GM12892 (cell line): ENCODE measurements at regions not wholly inside any gene's neighbourhood (a gene's known extent, or its start where the extent isn't known, plus 50 kb on each side); places are given as distances from the start of the nearest gene placed in this dataset.

Experiments
- DNase-seq: peaks from one replicate; pipeline ENCODE4 v3.0.0; 2011; ENCODE audit not compliant: insufficient read length
- FAIRE-seq: peaks from 2 replicates; lab custom pipeline; 2011; peaks lifted over from hg19 to GRCh38; lab: Jason Lieb, UNC
- POLR2A ChIP-seq: IDR thresholded peaks from 2 replicates; pipeline ENCODE4 v1.6.1; 2011; ENCODE audit warnings: low read depth, low read length, control low read depth
- POLR2AphosphoS5 ChIP-seq: IDR thresholded peaks from 2 replicates; pipeline ENCODE4 v1.6.1; 2011; ENCODE audit warnings: low read depth, low read length, control low read depth
- TAF1 ChIP-seq: IDR thresholded peaks from 2 replicates; pipeline ENCODE4 v1.6.1; 2011; ENCODE audit warnings: low read depth, mild to moderate bottlenecking, control low read depth, low read length, borderline replicate concordance

- DNase-seq (no peak), FAIRE-seq (no peak)
- TF ChIP-seq TAF1 (no peak), POLR2A (no peak), POLR2AphosphoS5 (no peak)
Observed at GRCh38 chr7:18154726-18155125, 127.1 kb upstream of the PRPS1L1 start.

GRCh38 chr7:18157233-18157632 lies 129.6 kb upstream of the PRPS1L1 start:
- no peak for FAIRE-seq
- DNase-seq: no peak
- no peak for TF ChIP-seq POLR2AphosphoS5
- no peak for TF ChIP-seq TAF1
- no peak for TF ChIP-seq POLR2A

DNA sequence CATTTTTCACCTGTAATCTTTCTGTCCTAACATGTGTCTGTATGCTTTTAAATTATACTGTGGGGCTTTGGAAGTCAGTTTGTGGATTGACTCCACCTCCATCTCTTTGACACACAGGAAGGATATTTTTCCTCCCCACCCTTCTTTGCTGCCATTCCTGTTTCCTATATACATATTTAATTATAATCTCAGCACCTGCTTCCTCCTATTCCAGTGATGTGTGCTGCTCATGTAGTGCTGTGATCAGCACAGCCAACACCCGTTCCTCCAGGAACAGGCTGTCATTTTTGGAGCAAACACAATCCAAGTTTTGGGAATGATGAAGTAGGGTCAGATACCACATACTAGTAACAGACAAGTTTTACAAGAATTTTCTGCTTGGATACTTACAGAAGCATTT lies 135.0 kb upstream of the PRPS1L1 start:
- FAIRE-seq (no peak), DNase-seq (no peak)
- TF ChIP-seq TAF1: no peak
- no peak for TF ChIP-seq POLR2A
- no peak for TF ChIP-seq POLR2AphosphoS5

DNA sequence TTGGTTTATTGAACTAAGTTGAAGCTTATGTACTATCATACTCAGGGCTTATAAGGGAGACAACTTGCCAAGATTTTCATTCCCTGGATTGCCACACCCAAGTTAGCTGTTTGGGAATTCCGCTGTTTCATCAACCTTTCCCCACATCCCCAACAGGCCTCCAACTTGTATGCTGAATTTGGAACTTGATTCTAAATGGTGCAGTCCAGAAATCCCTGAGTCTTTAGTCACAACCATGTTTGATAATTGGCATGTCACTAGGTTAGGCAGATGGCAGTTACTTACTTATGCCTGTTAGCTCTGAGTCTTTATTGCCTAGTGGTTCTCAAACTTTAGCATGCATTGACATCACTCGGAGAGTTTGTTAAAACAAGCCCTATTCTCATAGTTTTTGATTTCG lies 135.4 kb upstream of the PRPS1L1 start:
- TF ChIP-seq POLR2A: no peak
- no peak for TF ChIP-seq POLR2AphosphoS5
- TF ChIP-seq TAF1: no peak
- no peak for FAIRE-seq
- DNase-seq: no peak

DNA sequence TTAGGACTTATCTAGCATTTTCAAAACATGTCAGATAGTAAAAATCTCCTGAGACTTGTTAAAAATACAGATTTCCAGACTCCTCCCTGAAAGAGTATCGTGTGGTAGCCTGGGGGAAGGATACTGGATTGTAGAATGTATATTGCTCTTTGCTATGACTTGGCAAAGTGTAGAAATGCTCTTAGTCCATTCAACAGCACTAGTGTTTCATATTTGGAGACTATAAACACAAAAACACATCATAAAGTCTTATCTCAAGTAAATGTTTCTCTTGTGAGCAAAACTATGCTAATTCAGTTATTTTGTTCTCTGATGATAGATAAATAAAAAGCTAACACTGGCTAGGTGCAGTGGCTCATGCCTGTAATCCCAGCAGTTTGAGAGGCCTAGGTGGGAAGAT lies 137.5 kb upstream of the PRPS1L1 start:
- no peak for TF ChIP-seq POLR2A
- no peak for TF ChIP-seq POLR2AphosphoS5
- no peak for TF ChIP-seq TAF1
- DNase-seq (no peak), FAIRE-seq (no peak)

- FAIRE-seq (no peak), DNase-seq (no peak)
- no peak for TF ChIP-seq TAF1
- no peak for TF ChIP-seq POLR2A
- no peak for TF ChIP-seq POLR2AphosphoS5
Observed at GRCh38 chr7:18166002-18166401, 138.4 kb upstream of the PRPS1L1 start.

DNA sequence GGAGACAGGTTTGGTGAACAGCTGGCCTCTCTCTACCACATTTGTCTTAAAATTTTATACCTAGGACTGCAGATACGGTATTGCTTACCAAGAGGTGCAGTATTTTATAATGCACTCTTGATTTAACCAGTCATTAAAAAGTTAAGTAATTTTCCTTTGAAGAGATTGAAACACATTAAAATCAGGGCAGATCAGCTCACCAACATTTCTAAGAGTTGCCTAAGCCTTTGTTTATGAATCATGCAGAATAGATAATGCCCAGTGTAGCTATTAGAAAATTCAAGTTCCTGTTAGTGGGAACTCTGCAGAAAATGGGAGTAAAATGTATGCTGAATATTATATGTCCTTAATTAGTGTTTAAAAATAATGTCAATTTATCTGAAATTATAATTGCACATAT lies 140.2 kb upstream of the PRPS1L1 start:
- FAIRE-seq (no peak), DNase-seq (no peak)
- TF ChIP-seq TAF1: no peak
- no peak for TF ChIP-seq POLR2AphosphoS5
- no peak for TF ChIP-seq POLR2A

DNA sequence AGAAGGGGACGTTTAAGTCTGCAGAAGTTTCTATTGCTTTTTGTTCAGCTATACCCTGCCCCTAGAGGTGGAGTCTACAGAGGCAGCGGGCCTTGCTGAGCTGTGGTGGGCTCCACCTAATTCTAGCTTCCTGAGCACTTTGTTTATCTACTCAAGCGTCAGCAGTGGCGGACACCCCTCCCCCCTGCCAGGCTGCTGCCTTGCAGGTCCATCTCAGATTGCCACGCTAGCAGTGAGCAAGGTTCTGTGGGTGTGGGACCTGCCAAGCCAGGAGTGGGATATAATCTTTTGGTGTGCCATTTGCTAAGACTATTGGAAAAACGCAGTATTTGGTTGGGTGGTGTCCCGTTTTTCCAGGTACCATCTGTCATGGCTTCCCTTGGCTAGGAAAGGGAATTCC lies 147.3 kb upstream of the PRPS1L1 start:
- DNase-seq (no peak), FAIRE-seq (no peak)
- TF ChIP-seq POLR2AphosphoS5 (no peak), POLR2A (no peak), TAF1 (no peak)

GRCh38 chr7:18175801-18176450 lies 148.3 kb upstream of the PRPS1L1 start:
- FAIRE-seq (no peak), DNase-seq (no peak)
- TF ChIP-seq TAF1: no peak

GRCh38 chr7:18177129-18177814 lies 149.6 kb upstream of the PRPS1L1 start:
- FAIRE-seq: no peak
- TF ChIP-seq POLR2A: no peak
- TF ChIP-seq TAF1: no peak
- DNase-seq: no peak

DNA sequence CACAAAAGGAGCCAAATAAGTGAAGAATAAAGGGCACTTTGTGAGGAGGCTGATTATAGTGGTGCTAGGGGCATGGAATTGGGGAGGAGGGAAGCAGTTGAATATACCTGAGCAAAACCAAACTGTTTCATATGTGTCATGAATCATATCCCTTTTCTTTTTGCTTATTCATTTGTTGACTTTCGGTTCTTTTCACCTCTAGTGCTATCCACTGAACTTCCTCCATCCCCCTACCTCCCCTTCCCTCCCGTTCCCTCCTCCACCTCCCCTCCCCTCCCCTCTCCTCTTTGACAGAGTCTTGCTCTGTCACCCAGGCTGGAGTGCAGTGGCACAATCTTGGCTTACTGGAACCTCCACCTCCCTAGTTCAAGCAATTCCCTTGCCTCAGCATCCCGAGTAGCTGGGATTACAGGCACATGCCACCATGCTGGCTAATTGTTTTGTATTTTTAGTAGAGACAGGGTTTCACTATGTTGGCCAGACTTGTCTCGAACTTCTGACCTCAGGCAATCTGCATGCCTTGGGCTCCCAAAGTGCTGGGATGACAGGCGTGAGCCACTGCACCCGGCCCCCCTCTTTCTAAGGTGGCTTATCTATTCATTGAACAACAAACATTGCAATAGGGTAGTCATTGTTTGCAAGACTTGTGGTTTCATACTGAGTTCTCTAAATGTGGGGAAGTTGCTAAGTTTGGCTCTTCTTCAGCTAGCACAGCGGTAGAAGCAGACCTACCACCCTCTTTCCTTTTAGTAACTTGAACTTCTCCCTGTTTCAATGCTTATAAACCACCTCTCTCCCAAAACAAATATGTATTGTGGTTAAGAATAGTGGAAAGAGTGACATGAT lies 150.4 kb upstream of the PRPS1L1 start:
- no peak for TF ChIP-seq POLR2A
- no peak for TF ChIP-seq POLR2AphosphoS5
- no peak for TF ChIP-seq TAF1
- FAIRE-seq (peak; percentile 61), DNase-seq (peak; percentile 14)
